NCI-H69 (cell line): ENCODE measurements at regions not wholly inside any gene's neighbourhood (a gene's known extent, or its start where the extent isn't known, plus 50 kb on each side); places are given as distances from the start of the nearest gene placed in this dataset.

Experiments used
- DNase-seq: peaks from one replicate; lab custom pipeline; 2025; lab: John Stamatoyannopoulos, UW

DNA sequence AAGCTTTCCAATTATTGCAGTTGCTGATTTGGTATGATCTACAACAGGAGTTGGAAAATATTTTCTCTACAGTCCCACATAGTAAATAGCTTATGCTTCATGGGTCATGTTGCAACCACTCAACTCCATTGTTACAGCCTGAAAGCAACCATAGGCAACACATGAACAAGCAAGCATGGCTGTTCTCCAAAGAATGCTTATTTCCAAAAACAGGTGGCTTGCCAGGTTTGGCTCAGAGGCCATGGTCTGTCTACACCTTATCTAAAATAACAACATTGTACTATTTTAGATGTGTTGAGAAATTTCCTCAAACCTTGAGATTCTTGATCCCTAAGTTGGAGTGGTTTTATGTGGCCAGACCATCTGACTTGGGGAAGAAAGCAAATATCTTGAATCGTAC, 153.9 kb upstream of the MPPED2 start:
- DNase-seq = no peak

DNA sequence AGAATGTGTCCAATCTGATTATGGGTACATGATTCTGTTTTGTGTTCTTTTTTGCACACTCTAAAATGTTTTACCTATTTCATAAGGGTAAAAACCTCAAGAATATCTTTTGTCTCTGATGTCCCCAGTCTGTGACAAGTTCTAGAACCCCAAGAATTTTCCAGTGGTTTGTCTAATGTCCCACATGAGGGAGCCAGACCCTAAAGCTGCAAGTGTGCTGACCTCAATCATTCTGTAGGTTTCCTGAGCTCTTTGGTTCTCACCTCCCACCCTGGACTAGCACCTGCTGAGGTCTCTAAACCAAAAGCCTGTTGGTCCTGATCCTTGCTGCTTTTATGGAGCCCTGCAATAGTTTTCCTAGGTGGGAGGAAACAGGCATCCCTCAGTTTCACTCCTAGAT, 149.8 kb upstream of the MPPED2 start:
- DNase-seq = peak; percentile 67

DNA sequence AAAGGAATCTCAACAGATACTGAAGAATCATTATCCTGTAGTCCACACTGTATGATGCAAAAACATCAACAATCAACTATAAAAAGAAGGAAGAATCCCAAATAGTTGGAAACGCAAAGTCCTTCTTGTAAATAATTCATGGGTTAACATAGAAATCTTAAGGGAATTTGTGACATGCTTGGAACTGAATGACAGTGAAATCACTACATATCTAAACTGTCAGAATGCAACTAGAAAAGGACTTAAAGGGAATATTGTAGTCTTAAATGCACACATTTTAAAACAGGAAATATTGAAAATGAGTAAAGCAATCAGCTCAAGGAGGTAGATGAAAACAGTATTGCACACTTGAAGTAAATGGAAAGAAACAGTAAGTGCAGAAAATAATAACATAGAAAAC, 147.6 kb upstream of the MPPED2 start:
- peak; percentile 29 for DNase-seq

DNA sequence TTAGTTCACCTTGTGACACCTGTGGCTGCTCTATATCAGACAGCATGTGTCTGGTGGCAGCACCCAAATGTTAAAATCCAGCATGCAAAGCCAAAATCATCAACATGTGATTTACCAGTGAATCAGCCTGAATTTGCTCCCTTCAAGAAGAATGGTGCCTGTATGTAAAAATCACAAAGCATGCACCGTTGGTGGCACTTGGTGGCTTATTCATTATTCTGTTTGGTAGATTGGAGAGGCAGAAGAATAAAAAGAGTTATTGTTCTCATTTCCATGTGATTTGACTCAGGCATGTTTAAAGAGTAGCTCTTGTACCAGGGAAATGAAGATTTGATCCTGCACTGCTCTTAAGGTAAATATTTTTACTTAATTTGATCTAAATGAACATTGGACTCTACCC, 143.9 kb upstream of the MPPED2 start:
- peak; percentile 71 for DNase-seq

DNA sequence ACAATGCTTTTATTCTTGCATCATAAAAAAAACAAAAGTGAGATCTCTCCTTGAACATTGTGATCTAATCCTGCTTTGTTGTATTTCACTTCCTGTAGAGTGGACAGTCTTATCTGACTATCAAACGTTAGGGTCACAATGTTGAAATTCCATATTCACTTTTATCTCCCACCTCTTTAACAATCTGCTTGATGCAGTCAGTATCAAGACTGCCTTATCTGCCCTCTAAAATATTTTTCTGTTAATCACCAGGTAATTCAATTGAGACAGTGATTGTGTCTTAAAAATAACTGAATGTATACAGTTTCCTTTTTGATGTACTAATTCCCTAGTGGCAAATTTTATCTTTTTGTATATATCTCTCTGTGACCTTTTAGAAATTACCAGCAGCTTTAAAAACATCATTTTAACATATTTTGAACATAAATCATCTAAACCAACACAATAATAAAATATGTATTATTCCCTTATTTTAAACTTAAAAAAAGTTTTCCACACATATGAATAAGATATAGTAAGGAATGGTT, 143.1 kb upstream of the MPPED2 start:
- peak; percentile 60 for DNase-seq

GRCh38 chr11:30725645-30726195, 139.6 kb upstream of the MPPED2 start:
- no peak for DNase-seq

DNA sequence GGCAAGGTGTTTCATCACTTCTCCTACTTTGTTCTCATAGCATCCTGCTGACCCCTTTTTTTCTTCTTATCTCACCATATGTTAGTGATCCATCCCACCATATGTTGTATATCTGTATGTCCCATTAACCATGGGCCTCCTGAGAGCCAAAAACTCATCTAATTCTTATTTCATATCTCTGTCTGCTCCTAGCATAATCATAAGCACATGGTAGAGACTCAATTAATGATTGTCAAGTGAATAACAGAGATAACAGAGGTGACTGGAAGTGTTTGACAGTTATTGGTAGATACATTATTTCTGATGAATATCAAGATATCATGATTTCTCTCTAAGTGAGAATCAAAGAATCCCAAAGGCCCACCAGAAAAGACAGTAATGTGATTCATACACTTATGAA, 138.1 kb upstream of the MPPED2 start:
- DNase-seq = no peak

DNA sequence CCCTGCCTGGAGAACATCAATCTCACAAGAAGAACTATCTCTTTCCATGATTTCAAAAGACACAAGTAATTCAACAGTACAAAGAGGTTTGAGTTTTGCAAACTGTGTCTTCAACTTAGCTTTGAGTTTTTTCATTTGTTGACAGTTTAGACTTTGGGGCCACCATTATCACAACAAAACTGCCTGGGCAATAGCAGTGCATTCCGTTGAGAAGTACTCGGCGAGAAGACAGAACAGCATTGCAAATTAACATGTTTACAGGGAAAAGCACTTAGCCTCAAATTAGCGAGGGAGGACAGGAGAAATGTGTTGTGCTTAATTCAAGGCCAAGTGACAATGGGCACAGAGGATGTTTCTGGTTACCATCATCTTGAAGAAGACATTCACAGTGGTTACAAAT, 133.2 kb upstream of the MPPED2 start:
- peak; percentile 12 for DNase-seq

GRCh38 chr11:30717641-30718040, 131.5 kb upstream of the MPPED2 start:
- DNase-seq = no peak

DNA sequence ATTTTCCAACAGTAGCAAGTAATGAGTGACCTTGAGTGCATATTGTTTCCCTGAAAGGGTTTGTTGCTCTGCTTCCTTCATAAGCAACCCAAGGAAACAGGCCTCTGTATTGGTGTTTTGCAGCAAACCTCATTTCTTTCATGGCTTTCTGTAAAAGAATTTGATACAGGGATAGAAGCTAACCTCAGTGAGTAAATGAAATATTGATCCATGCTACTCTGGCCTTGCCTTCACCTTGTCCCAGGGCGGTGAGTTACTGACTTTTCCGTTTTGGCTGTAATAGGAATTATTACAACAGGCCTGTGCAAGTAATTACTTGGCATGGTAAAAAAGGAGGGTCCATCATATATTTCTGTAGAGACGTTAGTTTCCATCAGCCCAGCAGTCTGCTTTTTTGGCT, 130.9 kb upstream of the MPPED2 start:
- no peak for DNase-seq

DNA sequence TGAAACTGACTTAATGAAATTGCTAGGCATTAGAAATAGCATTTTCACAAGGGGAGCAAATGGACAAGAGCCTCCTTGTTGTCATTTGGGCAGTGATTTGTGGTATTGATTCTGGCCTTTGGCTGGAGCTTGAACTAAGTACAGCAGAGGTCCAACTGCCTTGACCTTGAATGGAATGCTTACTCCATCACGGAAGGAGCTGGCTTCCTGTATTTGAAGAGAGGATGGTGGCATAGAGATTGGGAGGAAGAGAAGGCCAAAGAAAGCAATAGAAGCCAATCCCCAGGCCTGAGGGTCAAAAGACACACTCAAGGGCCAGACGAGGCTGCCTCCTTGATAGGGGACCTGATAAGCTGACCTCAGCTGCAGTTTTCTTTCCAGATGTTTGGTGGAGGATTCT, 126.6 kb upstream of the MPPED2 start:
- no peak for DNase-seq

- peak; percentile 91 for DNase-seq
These were observed 124.1 kb upstream of the MPPED2 start for GRCh38 chr11:30710221-30710620.

- peak; percentile 32 for DNase-seq
These were observed 121.0 kb upstream of the MPPED2 start for GRCh38 chr11:30707110-30707509.

- peak; percentile 92 for DNase-seq
These were observed 119.9 kb upstream of the MPPED2 start for GRCh38 chr11:30705913-30706675.

DNA sequence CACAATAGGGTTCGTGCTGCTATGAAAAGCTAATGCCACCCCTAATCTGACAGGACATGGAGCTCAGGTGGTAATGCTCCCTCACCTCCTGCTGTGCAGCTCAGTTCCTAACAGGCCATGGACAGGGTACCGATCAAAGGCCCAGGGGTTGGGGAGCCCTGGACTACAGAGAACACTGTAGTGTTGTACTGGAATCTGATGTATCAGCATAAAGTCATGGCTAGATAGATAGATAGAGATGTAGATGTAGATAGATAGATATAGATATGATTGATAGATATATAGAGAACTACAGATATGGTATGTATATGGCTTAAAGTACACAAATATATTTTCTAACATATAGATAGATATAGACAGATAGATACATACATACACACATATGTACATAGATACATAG, 112.3 kb upstream of the MPPED2 start:
- no peak for DNase-seq

DNA sequence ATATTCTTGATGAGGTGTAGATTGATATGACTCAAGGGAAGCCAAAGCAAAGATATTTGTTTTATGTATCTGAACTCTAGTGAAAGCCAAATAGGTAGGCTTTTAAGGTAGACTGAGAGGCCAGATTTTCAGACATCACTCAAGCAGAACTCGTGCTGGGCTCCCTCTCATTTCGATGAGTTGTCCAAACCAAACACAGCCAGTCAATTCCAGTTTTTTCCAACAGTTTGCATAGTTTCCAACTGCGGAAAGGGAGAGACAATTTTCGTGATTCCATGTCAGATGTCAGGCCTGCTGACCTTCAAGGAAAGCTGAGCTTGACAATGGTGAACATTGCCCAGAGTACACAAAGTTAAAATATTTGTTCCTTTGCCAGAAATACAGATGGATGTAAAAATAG, 110.9 kb upstream of the MPPED2 start:
- DNase-seq = peak; percentile 26

- DNase-seq = no peak
These were observed 98.6 kb upstream of the MPPED2 start for GRCh38 chr11:30684772-30685171.

DNA sequence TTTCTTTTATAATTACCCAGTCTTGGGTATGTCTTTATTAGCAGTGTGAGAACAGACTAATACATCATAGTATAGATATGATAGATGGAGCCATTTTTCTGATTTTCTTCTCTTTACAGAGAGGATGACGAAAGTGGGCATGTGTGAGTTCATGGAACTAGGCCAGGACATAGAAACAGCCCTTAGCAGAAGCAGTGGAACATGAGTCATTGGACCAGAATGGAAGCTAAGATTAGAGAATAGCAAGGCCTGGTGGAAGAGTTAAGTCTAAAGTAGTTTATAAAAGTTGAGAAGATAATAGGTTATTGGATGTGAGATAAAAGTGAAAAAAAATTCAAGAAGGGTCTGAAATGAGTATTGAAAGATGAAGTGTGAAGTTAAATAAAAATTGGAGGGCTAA, 97.0 kb upstream of the MPPED2 start:
- no peak for DNase-seq

DNA sequence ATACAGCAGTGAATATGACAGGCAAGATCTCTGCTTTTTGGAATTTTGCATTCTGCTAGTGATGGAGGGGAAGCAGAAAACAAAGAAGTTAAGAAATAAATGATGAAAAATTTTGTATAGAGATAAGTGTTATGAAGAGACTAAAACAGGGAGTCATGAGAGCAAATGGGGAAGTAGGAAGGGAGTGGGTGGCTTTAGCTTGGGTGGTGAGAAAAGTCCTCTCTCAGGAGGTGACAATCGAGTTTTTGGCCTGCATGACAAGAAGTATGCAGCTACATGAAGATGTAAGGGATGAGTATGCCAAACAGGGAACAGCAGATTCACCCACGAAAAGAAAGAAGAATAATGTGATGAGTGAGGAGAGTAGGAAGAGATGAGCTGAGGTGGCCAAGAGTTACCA, 80.7 kb upstream of the MPPED2 start:
- no peak for DNase-seq

DNA sequence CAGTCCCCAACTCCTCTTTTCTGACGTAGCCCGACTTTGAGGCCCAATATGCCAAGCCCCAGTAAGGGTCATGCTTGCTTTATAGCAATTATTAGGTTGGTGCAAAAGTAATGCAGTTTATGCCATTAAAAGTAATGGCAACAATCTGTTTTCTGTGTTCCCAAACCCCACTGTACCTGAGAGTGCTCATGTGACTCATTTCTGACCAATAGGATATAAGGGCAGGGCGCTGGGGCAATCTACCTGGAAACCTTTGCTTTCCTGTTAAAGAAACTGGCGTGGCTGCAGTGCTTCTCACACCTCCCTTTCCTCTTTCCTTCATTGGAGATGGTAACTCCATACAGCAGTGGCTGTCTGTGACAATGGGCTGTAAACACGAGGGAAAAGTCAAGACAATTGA, 78.9 kb upstream of the MPPED2 start:
- no peak for DNase-seq

- peak; percentile 21 for DNase-seq
These were observed 67.5 kb upstream of the MPPED2 start for GRCh38 chr11:30653606-30654005.

GRCh38 chr11:30652801-30653200, 66.6 kb upstream of the MPPED2 start:
- peak; percentile 12 for DNase-seq

DNA sequence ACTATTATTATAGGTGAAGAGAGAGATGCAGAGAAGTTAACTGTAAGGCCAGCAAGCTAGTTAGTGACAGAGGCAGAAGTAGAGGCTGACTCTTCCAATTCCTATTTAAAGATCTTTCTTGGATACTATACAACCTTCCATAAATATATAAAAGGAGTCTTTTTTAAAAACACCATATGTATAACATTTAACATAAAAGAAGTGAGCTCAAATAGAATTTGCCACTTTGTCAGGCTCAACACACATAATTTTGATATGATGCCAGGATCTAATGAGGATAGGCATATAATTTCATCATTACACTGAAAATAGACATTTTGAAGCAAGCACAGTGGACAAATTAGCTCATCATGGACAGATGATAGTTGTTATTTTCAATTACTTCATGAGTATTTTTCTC, 64.1 kb upstream of the MPPED2 start:
- no peak for DNase-seq
